GM12873 (cell line): ENCODE measurements at regions not wholly inside any gene's neighbourhood (a gene's known extent, or its start where the extent isn't known, plus 50 kb on each side); places are given as distances from the start of the nearest gene placed in this dataset.

ENCODE experiments used
- CTCF ChIP-seq: IDR thresholded peaks from 2 replicates; pipeline ENCODE4 v1.5.1; 2012; ENCODE audit warnings: low read depth, mild to moderate bottlenecking, moderate library complexity, low read length, control low read depth; ENCODE audit not compliant: insufficient read depth; ENCODE audit errors: missing control alignments

GRCh38 chr6:40954446-40955177 lies 84.4 kb downstream of the UNC5CL start:
- TF ChIP-seq CTCF, result no peak

DNA sequence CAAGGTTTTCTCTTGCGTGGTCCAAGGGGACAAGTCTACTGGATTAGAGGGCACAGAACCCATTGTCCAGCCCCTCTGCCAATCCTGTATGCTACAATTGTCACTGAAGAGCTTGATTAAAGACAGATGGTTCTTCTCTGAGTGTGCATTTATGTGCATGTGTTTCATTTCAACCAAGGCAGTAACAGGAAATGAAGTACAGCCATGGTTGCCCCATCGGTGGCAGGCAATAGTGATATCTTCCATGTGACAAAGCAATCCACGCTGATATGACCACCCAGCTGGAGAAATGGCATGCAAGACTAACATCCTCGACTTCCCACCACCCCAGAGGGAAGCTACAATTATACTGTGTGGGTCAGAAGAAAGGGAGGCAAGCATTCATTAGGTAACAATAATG lies 85.5 kb downstream of the UNC5CL start:
- no peak for TF ChIP-seq CTCF

DNA sequence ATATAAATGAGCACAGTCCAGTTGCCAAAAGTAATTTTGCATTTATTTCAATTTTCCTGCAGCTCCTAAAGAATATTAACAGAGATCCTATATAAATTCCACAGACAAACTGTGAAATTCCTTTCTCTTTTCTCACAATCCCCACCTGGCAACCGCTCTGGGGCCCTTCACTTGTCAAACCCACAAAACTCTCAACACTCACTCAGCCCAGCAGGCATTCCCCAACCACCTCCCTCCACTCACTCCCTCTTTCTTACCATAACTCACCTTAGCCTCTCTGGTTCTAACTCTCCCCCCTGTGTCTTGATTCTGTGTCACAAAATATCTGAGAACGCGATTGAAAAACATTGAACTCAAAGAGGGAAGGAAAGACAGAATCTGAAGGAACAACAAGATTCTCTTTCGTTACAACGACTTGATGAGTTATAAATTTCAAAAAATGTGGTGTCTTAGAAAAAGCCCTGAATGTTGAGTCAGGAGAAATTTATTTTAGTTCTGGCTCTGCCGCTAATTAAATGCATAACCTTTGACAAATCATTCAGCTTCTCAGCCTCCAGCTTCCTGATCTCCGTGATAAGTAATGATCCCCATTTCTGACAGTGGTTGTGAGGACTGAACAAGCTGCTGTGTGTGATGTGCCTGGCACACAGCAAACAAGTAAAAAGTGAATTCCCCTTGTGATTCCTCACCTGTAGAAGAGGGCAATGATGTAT lies 87.9 kb downstream of the UNC5CL start:
- no peak for TF ChIP-seq CTCF

DNA sequence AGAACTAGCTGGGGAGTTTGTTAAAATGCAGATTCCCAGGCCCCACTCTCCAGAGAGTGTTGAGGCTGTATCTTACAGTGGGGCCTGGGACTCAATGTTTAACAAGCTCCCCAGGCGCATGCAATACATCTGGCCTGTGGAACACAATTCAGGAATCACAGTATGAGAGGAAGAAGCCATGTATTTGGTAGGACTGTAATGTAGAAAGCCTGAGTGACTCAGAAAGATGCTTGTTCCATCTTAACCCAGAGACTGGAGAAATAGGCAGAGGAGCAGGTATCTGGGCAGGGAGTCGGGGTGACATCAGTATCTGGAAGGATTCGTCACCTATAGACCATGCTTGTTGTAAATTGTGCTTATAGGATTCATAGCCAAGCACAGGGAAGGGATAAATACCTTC lies 90.5 kb downstream of the UNC5CL start:
- no peak for TF ChIP-seq CTCF

DNA sequence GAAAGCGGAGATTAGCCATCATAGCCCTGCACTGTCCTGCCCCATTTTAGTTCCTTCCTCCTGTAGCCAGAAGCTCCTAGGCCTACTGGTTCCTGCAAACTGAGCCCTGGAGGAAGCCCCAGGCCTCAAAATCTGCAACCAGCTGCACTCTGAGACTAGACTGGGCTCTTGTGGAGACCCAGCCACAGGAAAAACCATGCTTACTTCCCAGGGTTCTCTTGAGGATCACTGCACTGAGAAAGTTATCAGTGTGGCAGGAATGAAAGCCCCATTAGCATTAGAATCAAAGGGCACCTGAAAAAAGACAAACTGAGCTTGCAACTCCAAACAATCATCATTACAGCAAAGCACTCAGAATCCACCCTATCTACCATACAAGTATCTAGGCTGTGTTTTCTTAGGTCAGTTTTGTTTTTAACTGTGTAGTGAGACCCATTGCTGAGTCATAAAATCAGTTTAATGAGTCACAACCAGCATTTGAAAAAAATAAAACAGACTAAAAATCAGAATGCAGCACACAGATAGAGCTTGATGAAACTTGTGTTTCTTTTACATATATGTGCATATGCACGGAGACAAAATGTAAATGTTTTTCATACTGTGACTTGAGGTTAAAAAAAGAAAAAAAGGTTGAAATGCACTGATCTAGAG lies 91.0 kb downstream of the UNC5CL start:
- no peak for TF ChIP-seq CTCF

DNA sequence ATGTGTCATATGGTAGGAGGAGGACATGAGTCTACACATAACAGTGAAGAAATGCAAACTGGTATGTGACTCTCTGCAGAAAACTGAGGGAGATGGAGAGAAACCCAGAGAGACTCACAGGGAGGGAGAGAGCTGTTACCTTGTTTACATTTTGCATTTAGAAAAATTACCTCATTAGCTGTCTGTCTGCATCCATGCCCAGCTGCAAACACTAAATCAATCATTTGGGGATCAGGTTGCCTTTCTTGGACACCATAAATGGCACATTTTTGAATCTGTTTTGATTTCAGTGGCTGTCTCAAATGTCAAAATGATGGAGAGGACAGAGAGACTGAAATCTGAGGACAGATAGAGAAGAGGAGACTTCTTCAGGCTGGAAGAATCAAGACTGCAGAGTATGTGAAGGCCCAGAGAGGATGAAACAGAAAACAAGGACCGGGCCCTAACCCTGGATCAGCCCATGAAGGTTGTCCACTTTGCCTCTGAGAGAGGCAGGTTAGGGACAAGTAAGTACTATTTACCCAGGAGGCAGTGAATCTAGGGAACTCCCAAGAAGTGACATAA lies 92.2 kb downstream of the UNC5CL start:
- no peak for TF ChIP-seq CTCF

GRCh38 chr6:40937491-40937890 lies 101.5 kb downstream of the UNC5CL start:
- no peak for TF ChIP-seq CTCF
